Natural killer cell treated with Interleukin-12 subunit alpha and Interleukin-12 subunit beta and Interleukin-15 and Interleukin-18, amount 100 ng/mL, for 72 hours (primary cell): ENCODE measurements at regions not wholly inside any gene's neighbourhood (a gene's known extent, or its start where the extent isn't known, plus 50 kb on each side); places are given as distances from the start of the nearest gene placed in this dataset.

Experiments used
- ATAC-seq, 2 donors: fragments of 150-1000 bp; cut with Tn5 transposase in 1 of 2; sonication (Bioruptor Pico), chemical (Tn5 transposase) in 1 of 2; 2 replicates each; pipeline ENCODE4 v1.10.0; 2021
- DNase-seq: peaks from one replicate; pipeline ENCODE4 v3.0.0; 2022; ENCODE audit warnings: low spot score
- H3K27ac Mint-ChIP-seq, 2 donors: 1 replicate in 1 of 2; 2 replicates in 1 of 2; pipeline ENCODE4 v1.8.0; 2022; ENCODE audit warnings: mixed read lengths in 2 of 2, mild to moderate bottlenecking in 1 of 2, moderate library complexity in 1 of 2
- H3K27me3 Mint-ChIP-seq, 2 donors: 1 replicate in 1 of 2; 2 replicates in 1 of 2; pipeline ENCODE4 v1.8.0; 2022; ENCODE audit warnings: mixed read lengths in 2 of 2
- H3K36me3 Mint-ChIP-seq: one replicate; pipeline ENCODE4 v1.8.0; 2022; ENCODE audit warnings: mixed read lengths
- H3K4me1 Mint-ChIP-seq, 2 donors: 1 replicate in 1 of 2; 2 replicates in 1 of 2; pipeline ENCODE4 v1.8.0; 2022; ENCODE audit warnings: low read depth in 2 of 2, mixed read lengths in 2 of 2, mild to moderate bottlenecking in 1 of 2
- H3K4me3 Mint-ChIP-seq: one replicate; pipeline ENCODE4 v1.8.0; 2022; ENCODE audit warnings: mixed read lengths
- H3K9me3 Mint-ChIP-seq: 2 replicates; pipeline ENCODE4 v1.8.0; 2022; ENCODE audit warnings: mixed read lengths

- Mint-ChIP-seq H3K27me3 (no peaks in the 10 kb centered on the region), H3K36me3 (no peaks in the 10 kb centered on the region), H3K4me3 (no peak overlapping the region), H3K9me3 (peaks cover 6% of the 10 kb centered on the region), H3K27ac (peak overlapping the region in 1 of 2 donors; percentile 44), H3K4me1 (peaks cover 28 to 29% of the 10 kb centered on the region in 2 donors)
- no peak for ATAC-seq
- no peak for DNase-seq
Observed at GRCh38 chr9:89953824-89954615, 349.2 kb downstream of the GADD45G start.

- DNase-seq (no peak), ATAC-seq (no peak)
- peak overlapping the region in 1 of 2 donors; percentile 44 for H3K27ac Mint-ChIP-seq
- H3K4me3 Mint-ChIP-seq: no peak overlapping the region
- H3K27me3 Mint-ChIP-seq: no peaks in the 10 kb centered on the region
- H3K36me3 Mint-ChIP-seq: no peaks in the 10 kb centered on the region
- peaks cover 28 to 29% of the 10 kb centered on the region in 2 donors for H3K4me1 Mint-ChIP-seq
- peaks cover 6% of the 10 kb centered on the region for H3K9me3 Mint-ChIP-seq
Observed at GRCh38 chr9:89955144-89955543, 350.3 kb downstream of the GADD45G start.

GRCh38 chr9:89955626-89956025 lies 350.8 kb downstream of the GADD45G start:
- no peaks in the 10 kb centered on the region for H3K27me3 Mint-ChIP-seq
- H3K27ac Mint-ChIP-seq: peak overlapping the region in 1 of 2 donors; percentile 44
- no peak overlapping the region for H3K4me3 Mint-ChIP-seq
- peaks cover 6% of the 10 kb centered on the region for H3K9me3 Mint-ChIP-seq
- H3K36me3 Mint-ChIP-seq: no peaks in the 10 kb centered on the region
- ATAC-seq: no peak
- H3K4me1 Mint-ChIP-seq: peaks cover 28 to 29% of the 10 kb centered on the region in 2 donors
- DNase-seq: no peak

- Mint-ChIP-seq H3K36me3 (no peaks in the 10 kb centered on the region), H3K27me3 (no peaks in the 10 kb centered on the region), H3K4me1 (peaks cover 32% of the 10 kb centered on the region in 2 donors), H3K27ac (no peak overlapping the region), H3K4me3 (peak overlapping the region; percentile 15), H3K9me3 (peaks cover 6% of the 10 kb centered on the region)
- no peak for DNase-seq
- no peak for ATAC-seq
Observed at GRCh38 chr9:89956331-89956730, 351.5 kb downstream of the GADD45G start.

GRCh38 chr9:89956907-89957306 lies 352.1 kb downstream of the GADD45G start:
- DNase-seq (no peak), ATAC-seq (no peak)
- Mint-ChIP-seq H3K27me3 (no peaks in the 10 kb centered on the region), H3K27ac (no peak overlapping the region), H3K36me3 (no peaks in the 10 kb centered on the region), H3K9me3 (peaks cover 6% of the 10 kb centered on the region), H3K4me3 (no peak overlapping the region), H3K4me1 (peaks cover 32% of the 10 kb centered on the region in 2 donors)

GRCh38 chr9:89958086-89958485 lies 353.3 kb downstream of the GADD45G start:
- Mint-ChIP-seq H3K27ac (no peak overlapping the region), H3K36me3 (no peaks in the 10 kb centered on the region), H3K27me3 (no peaks in the 10 kb centered on the region), H3K9me3 (peaks cover 3% of the 10 kb centered on the region), H3K4me1 (peaks cover 24 to 26% of the 10 kb centered on the region in 2 donors), H3K4me3 (no peak overlapping the region)
- no peak for ATAC-seq
- DNase-seq: no peak

GRCh38 chr9:89961616-89962341 lies 357.0 kb downstream of the GADD45G start:
- Mint-ChIP-seq H3K27ac (peak overlapping the region; percentile 25 to 63), H3K4me3 (peak overlapping the region; percentile 58), H3K27me3 (no peaks in the 10 kb centered on the region), H3K36me3 (no peaks in the 10 kb centered on the region), H3K9me3 (no peaks in the 10 kb centered on the region), H3K4me1 (peaks cover 14 to 18% of the 10 kb centered on the region in 2 donors)
- peak; percentile 64 to 69 for ATAC-seq
- DNase-seq: no peak

GRCh38 chr9:89963280-89963679 lies 358.5 kb downstream of the GADD45G start:
- no peaks in the 10 kb centered on the region for H3K36me3 Mint-ChIP-seq
- ATAC-seq (peak in 1 of 2 donors; percentile 29), DNase-seq (no peak)
- no peaks in the 10 kb centered on the region for H3K9me3 Mint-ChIP-seq
- H3K27me3 Mint-ChIP-seq: no peaks in the 10 kb centered on the region
- H3K4me3 Mint-ChIP-seq: peak overlapping the region; percentile 1
- no peak overlapping the region for H3K27ac Mint-ChIP-seq
- peaks cover 13 to 18% of the 10 kb centered on the region in 2 donors for H3K4me1 Mint-ChIP-seq

- ATAC-seq (no peak), DNase-seq (no peak)
- H3K4me1 Mint-ChIP-seq: peaks cover 12 to 16% of the 10 kb centered on the region in 2 donors
- no peaks in the 10 kb centered on the region for H3K9me3 Mint-ChIP-seq
- no peak overlapping the region for H3K4me3 Mint-ChIP-seq
- H3K36me3 Mint-ChIP-seq: no peaks in the 10 kb centered on the region
- H3K27ac Mint-ChIP-seq: no peak overlapping the region
- peaks cover 5 to 8% of the 10 kb centered on the region in 2 donors for H3K27me3 Mint-ChIP-seq
Observed at GRCh38 chr9:89967527-89967926, 362.7 kb downstream of the GADD45G start.

GRCh38 chr9:89969156-89969675 lies 364.4 kb downstream of the GADD45G start:
- Mint-ChIP-seq H3K9me3 (peaks cover 4% of the 10 kb centered on the region), H3K4me1 (peaks cover 15 to 21% of the 10 kb centered on the region in 2 donors), H3K36me3 (no peaks in the 10 kb centered on the region), H3K4me3 (peak overlapping the region; percentile 13), H3K27me3 (peaks cover 8 to 20% of the 10 kb centered on the region in 2 donors), H3K27ac (peak overlapping the region in 1 of 2 donors; percentile 22)
- ATAC-seq: peak in 1 of 2 donors; percentile 74
- DNase-seq: no peak

- DNase-seq (no peak), ATAC-seq (peak; percentile 10 to 62)
- no peaks in the 10 kb centered on the region for H3K36me3 Mint-ChIP-seq
- peaks cover 8 to 22% of the 10 kb centered on the region in 2 donors for H3K27me3 Mint-ChIP-seq
- peaks cover 4% of the 10 kb centered on the region for H3K9me3 Mint-ChIP-seq
- H3K4me1 Mint-ChIP-seq: peaks cover 18 to 21% of the 10 kb centered on the region in 2 donors
- H3K4me3 Mint-ChIP-seq: peak overlapping the region; percentile 13
- H3K27ac Mint-ChIP-seq: peak overlapping the region in 1 of 2 donors; percentile 22
Observed at GRCh38 chr9:89969881-89970639, 365.2 kb downstream of the GADD45G start.

GRCh38 chr9:89970701-89971100 lies 365.9 kb downstream of the GADD45G start:
- peak in 1 of 2 donors; percentile 28 for ATAC-seq
- DNase-seq: no peak
- Mint-ChIP-seq H3K4me3 (no peak overlapping the region), H3K9me3 (peaks cover 4% of the 10 kb centered on the region), H3K4me1 (peaks cover 18 to 21% of the 10 kb centered on the region in 2 donors), H3K27ac (peak overlapping the region in 1 of 2 donors; percentile 58), H3K36me3 (no peaks in the 10 kb centered on the region), H3K27me3 (peaks cover 8 to 22% of the 10 kb centered on the region in 2 donors)

GRCh38 chr9:89972535-89972934 lies 367.7 kb downstream of the GADD45G start:
- Mint-ChIP-seq H3K36me3 (no peaks in the 10 kb centered on the region), H3K27ac (no peak overlapping the region), H3K4me1 (peaks cover 18 to 21% of the 10 kb centered on the region in 2 donors), H3K9me3 (peaks cover 4% of the 10 kb centered on the region), H3K4me3 (no peak overlapping the region), H3K27me3 (peaks cover 8 to 22% of the 10 kb centered on the region in 2 donors)
- ATAC-seq (no peak), DNase-seq (no peak)
